GM23338 (cell line): ENCODE measurements at regions not wholly inside any gene's neighbourhood (a gene's known extent, or its start where the extent isn't known, plus 50 kb on each side); places are given as distances from the start of the nearest gene placed in this dataset.

Experiments used
- ATAC-seq: fragments of 200-7000 bp; cut with Tn5 transposase; 3 replicates; pipeline ENCODE4 v1.9.1; 2020
- DNase-seq: peaks from one replicate; pipeline ENCODE4 v3.0.0-alpha.2; 2015; ENCODE audit warnings: low spot score
- H2AFZ ChIP-seq: fragments of 200-600 bp; sonication (generic); 2 replicates; pipeline ENCODE4 v1.8.0; 2016; ENCODE audit warnings: antibody characterized with exemption, mild to moderate bottlenecking, moderate library complexity
- H3F3A ChIP-seq: fragments of 200-600 bp; sonication (generic); replicated peaks from 2 replicates; pipeline ENCODE4 v1.8.0; 2017; ENCODE audit warnings: antibody characterized with exemption, mixed run types, low read depth
- H3K27ac ChIP-seq: fragments of 200-600 bp; sonication (generic); 2 replicates; pipeline ENCODE4 v1.6.1; 2016; ENCODE audit warnings: low read depth
- H3K27me3 ChIP-seq: fragments of 200-600 bp; sonication (generic); 2 replicates; pipeline ENCODE4 v1.8.0; 2016; ENCODE audit warnings: mild to moderate bottlenecking, mixed run types, moderate library complexity; ENCODE audit not compliant: insufficient read depth
- H3K36me3 ChIP-seq: fragments of 200-600 bp; sonication (generic); 2 replicates; pipeline ENCODE4 v1.8.0; 2016; ENCODE audit warnings: mild to moderate bottlenecking; ENCODE audit not compliant: insufficient read depth
- H3K4me1 ChIP-seq: fragments of 200-600 bp; sonication (generic); 2 replicates; pipeline ENCODE4 v1.8.0; 2016; ENCODE audit warnings: mild to moderate bottlenecking, moderate library complexity; ENCODE audit not compliant: insufficient read depth
- H3K4me2 ChIP-seq: fragments of 200-600 bp; sonication (generic); 2 replicates; pipeline ENCODE4 v1.7.1; 2017; ENCODE audit warnings: mixed run types
- H3K4me3 ChIP-seq: fragments of 200-600 bp; sonication (generic); 2 replicates; pipeline ENCODE4 v1.6.1; 2016; ENCODE audit warnings: mixed run types
- H3K79me2 ChIP-seq: fragments of 200-600 bp; sonication (generic); replicated peaks from 2 replicates; pipeline ENCODE4 v1.8.0; 2017; ENCODE audit warnings: mild to moderate bottlenecking; ENCODE audit not compliant: insufficient read depth
- H3K9me2 ChIP-seq: fragments of 200-600 bp; sonication (generic); 2 replicates; pipeline ENCODE4 v1.8.0; 2017; ENCODE audit not compliant: insufficient read depth
- H4K20me1 ChIP-seq: fragments of 200-600 bp; sonication (generic); replicated peaks from 2 replicates; pipeline ENCODE4 v1.8.0; 2017; ENCODE audit warnings: mild to moderate bottlenecking; ENCODE audit not compliant: insufficient read depth
- H3K27ac Mint-ChIP-seq: 2 replicates; pipeline ENCODE4 v1.8.0; 2020; ENCODE audit warnings: inconsistent platforms, mild to moderate bottlenecking, moderate library complexity, mixed read lengths
- H3K27me3 Mint-ChIP-seq: 3 replicates; pipeline ENCODE4 v1.8.0; 2022; ENCODE audit warnings: low read depth, mild to moderate bottlenecking, moderate library complexity, mixed read lengths, inconsistent platforms; ENCODE audit not compliant: insufficient read depth, poor library complexity
- H3K36me3 Mint-ChIP-seq: 3 replicates; pipeline ENCODE4 v1.8.0; 2021; ENCODE audit warnings: low read depth, mild to moderate bottlenecking, inconsistent platforms, moderate library complexity, mixed read lengths
- H3K4me1 Mint-ChIP-seq: 3 replicates; pipeline ENCODE4 v1.8.0; 2020; ENCODE audit warnings: mild to moderate bottlenecking, inconsistent platforms, mixed read lengths
- H3K4me3 Mint-ChIP-seq: 3 replicates; pipeline ENCODE4 v1.8.0; 2021; ENCODE audit warnings: moderate library complexity, mild to moderate bottlenecking, inconsistent platforms, mixed read lengths
- H3K9me3 Mint-ChIP-seq: 3 replicates; pipeline ENCODE4 v1.8.0; 2020; ENCODE audit warnings: moderate library complexity, mild to moderate bottlenecking, inconsistent platforms, mixed read lengths
- CREB1 ChIP-seq: fragments of 250-450 bp; sonication (Bioruptor Pico); IDR thresholded peaks from 2 replicates; pipeline ENCODE4 v1.5.0; 2020; ENCODE audit warnings: low read depth, mild to moderate bottlenecking, moderate library complexity
- CTCF ChIP-seq, 2 experiments: fragments of 200-600 bp in 1 of 2; sonication (generic) in 1 of 2; conservative IDR thresholded peaks; 2 replicates each; pipeline versions ENCODE4 v1.5.1 to v1.6.1; 2016 to 2017; ENCODE audit warnings: antibody characterized with exemption in 2 of 2, low read depth in 2 of 2, mild to moderate bottlenecking in 2 of 2, moderate library complexity in 1 of 2
- EZH2 ChIP-seq: fragments of 200-600 bp; sonication (generic); IDR thresholded peaks from one replicate; pipeline ENCODE4 v1.8.0; 2017; ENCODE audit warnings: antibody characterized with exemption, mild to moderate bottlenecking, low read depth; ENCODE audit not compliant: unreplicated experiment
- JUNB ChIP-seq: IDR thresholded peaks from one replicate; pipeline ENCODE4 v1.6.1; 2016; ENCODE audit warnings: antibody characterized with exemption; ENCODE audit not compliant: unreplicated experiment
- NANOG ChIP-seq: IDR thresholded peaks from 2 replicates; pipeline ENCODE4 v1.6.1; 2016; ENCODE audit warnings: antibody characterized with exemption, borderline replicate concordance
- POLR2AphosphoS5 ChIP-seq: IDR thresholded peaks from 2 replicates; pipeline ENCODE4 v1.6.1; 2016; ENCODE audit warnings: antibody characterized with exemption, low read depth
- ZNF114 ChIP-seq: fragments of 250-450 bp; sonication (Bioruptor Pico); IDR thresholded peaks from 2 replicates; pipeline ENCODE4 v1.5.0; 2020; ENCODE audit warnings: mild to moderate bottlenecking, moderate library complexity
- ZNF331 ChIP-seq: fragments of 250-450 bp; sonication (Bioruptor Pico); IDR thresholded peaks from 2 replicates; pipeline ENCODE4 v1.5.0; 2020; ENCODE audit warnings: low read depth, mild to moderate bottlenecking, moderate library complexity
- TF ChIP-seq, protein P1 (sequence below): fragments of 250-450 bp; sonication (Bioruptor Pico); IDR thresholded peaks from 2 replicates; pipeline ENCODE4 v1.5.0; 2020; ENCODE audit warnings: mild to moderate bottlenecking, moderate library complexity
- TF ChIP-seq, protein P2 (sequence below): IDR thresholded peaks from 2 replicates; pipeline ENCODE4 v1.6.1; 2016; ENCODE audit warnings: antibody characterized with exemption

DNA sequence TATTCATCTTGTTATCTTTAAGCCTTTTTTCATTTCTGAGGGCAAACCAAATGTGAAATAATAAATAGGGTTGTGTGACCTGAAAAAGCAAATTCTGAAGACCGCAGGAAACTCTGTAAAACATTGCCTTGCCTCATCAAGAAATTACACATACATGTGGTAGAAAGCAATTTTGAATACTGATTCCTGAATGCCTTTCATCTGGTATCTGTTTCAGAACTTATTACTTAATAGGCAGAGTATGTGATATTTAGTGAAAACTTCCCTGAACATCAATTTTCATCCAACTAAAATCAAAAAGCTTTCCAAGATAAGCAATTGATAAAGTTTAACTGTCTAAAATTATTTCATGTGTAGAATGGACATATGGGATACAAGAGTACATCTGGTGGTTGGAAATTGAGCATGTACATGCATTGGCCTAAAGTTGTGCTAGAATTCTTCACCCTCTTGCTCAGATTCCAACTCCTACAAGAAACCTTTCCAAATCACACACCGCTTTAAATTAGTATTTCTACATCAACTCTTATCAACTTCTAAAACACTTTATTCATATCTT, 606.0 kb upstream of the LCORL start (continued):
- TF ChIP-seq, protein P1, sequence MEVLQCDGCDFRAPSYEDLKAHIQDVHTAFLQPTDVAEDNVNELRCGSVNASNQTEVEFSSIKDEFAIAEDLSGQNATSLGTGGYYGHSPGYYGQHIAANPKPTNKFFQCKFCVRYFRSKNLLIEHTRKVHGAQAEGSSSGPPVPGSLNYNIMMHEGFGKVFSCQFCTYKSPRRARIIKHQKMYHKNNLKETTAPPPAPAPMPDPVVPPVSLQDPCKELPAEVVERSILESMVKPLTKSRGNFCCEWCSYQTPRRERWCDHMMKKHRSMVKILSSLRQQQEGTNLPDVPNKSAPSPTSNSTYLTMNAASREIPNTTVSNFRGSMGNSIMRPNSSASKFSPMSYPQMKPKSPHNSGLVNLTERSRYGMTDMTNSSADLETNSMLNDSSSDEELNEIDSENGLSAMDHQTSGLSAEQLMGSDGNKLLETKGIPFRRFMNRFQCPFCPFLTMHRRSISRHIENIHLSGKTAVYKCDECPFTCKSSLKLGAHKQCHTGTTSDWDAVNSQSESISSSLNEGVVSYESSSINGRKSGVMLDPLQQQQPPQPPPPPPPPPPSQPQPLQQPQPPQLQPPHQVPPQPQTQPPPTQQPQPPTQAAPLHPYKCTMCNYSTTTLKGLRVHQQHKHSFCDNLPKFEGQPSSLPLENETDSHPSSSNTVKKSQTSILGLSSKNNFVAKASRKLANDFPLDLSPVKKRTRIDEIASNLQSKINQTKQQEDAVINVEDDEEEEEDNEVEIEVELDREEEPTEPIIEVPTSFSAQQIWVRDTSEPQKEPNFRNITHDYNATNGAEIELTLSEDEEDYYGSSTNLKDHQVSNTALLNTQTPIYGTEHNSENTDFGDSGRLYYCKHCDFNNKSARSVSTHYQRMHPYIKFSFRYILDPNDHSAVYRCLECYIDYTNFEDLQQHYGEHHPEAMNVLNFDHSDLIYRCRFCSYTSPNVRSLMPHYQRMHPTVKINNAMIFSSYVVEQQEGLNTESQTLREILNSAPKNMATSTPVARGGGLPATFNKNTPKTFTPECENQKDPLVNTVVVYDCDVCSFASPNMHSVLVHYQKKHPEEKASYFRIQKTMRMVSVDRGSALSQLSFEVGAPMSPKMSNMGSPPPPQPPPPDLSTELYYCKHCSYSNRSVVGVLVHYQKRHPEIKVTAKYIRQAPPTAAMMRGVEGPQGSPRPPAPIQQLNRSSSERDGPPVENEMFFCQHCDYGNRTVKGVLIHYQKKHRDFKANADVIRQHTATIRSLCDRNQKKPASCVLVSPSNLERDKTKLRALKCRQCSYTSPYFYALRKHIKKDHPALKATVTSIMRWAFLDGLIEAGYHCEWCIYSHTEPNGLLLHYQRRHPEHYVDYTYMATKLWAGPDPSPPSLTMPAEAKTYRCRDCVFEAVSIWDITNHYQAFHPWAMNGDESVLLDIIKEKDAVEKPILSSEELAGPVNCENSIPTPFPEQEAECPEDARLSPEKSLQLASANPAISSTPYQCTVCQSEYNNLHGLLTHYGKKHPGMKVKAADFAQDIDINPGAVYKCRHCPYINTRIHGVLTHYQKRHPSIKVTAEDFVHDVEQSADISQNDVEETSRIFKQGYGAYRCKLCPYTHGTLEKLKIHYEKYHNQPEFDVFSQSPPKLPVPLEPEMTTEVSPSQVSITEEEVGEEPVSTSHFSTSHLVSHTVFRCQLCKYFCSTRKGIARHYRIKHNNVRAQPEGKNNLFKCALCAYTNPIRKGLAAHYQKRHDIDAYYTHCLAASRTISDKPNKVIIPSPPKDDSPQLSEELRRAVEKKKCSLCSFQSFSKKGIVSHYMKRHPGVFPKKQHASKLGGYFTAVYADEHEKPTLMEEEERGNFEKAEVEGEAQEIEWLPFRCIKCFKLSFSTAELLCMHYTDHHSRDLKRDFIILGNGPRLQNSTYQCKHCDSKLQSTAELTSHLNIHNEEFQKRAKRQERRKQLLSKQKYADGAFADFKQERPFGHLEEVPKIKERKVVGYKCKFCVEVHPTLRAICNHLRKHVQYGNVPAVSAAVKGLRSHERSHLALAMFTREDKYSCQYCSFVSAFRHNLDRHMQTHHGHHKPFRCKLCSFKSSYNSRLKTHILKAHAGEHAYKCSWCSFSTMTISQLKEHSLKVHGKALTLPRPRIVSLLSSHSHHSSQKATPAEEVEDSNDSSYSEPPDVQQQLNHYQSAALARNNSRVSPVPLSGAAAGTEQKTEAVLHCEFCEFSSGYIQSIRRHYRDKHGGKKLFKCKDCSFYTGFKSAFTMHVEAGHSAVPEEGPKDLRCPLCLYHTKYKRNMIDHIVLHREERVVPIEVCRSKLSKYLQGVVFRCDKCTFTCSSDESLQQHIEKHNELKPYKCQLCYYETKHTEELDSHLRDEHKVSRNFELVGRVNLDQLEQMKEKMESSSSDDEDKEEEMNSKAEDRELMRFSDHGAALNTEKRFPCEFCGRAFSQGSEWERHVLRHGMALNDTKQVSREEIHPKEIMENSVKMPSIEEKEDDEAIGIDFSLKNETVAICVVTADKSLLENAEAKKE = no peak
- TF ChIP-seq EZH2 = no peak
- TF ChIP-seq, protein P2, sequence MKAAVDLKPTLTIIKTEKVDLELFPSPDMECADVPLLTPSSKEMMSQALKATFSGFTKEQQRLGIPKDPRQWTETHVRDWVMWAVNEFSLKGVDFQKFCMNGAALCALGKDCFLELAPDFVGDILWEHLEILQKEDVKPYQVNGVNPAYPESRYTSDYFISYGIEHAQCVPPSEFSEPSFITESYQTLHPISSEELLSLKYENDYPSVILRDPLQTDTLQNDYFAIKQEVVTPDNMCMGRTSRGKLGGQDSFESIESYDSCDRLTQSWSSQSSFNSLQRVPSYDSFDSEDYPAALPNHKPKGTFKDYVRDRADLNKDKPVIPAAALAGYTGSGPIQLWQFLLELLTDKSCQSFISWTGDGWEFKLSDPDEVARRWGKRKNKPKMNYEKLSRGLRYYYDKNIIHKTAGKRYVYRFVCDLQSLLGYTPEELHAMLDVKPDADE = no peak
- no peak for TF ChIP-seq ZNF331 (CRISPR knock-in tag)
- TF ChIP-seq CTCF (conservative IDR thresholded peaks at IDR 0.05; ENCODE audit: low read depth in 2 of 2) = no peak
- no peak for TF ChIP-seq POLR2AphosphoS5

GRCh38 chr4:18626996-18627395, 605.4 kb upstream of the LCORL start:
- Mint-ChIP-seq H3K27me3 (peaks cover 3% of the 10 kb centered on the region), H3K27ac (no peak overlapping the region), H3K4me3 (no peak overlapping the region), H3K36me3 (peaks cover 17% of the 10 kb centered on the region), H3K9me3 (peaks cover 24% of the 10 kb centered on the region), H3K4me1 (peaks cover 10% of the 10 kb centered on the region)
- Histone ChIP-seq H3K4me2 (no peak overlapping the region), H3K27ac (no peak overlapping the region), H3F3A (no peaks in the 10 kb centered on the region), H3K4me1 (peaks cover 2% of the 10 kb centered on the region; the same call in 1 of the 2 replicates), H4K20me1 (no peaks in the 10 kb centered on the region), H3K79me2 (no peaks in the 10 kb centered on the region), H3K36me3 (no peaks in the 10 kb centered on the region), H3K9me2 (peaks cover 9% of the 10 kb centered on the region; the same call in 1 of the 2 replicates), H2AFZ (no peak overlapping the region), H3K27me3 (no peaks in the 10 kb centered on the region), H3K4me3 (no peak overlapping the region)
- ATAC-seq = no peak
- DNase-seq = no peak
- TF ChIP-seq ZNF114 (CRISPR knock-in tag) = no peak
- TF ChIP-seq JUNB = no peak
- no peak for TF ChIP-seq NANOG
- TF ChIP-seq CREB1 = no peak
- no peak for TF ChIP-seq EZH2
